Stomach (tissue), 4 donors: ENCODE measurements at regions not wholly inside any gene's neighbourhood (a gene's known extent, or its start where the extent isn't known, plus 50 kb on each side); places are given as distances from the start of the nearest gene placed in this dataset.

Experiments
- EP300 ChIP-seq: sonication (generic); formaldehyde crosslinking; IDR thresholded peaks from one replicate; pipeline ENCODE4 v1.6.1; 2017; ENCODE audit warnings: antibody characterized with exemption
- POLR2A ChIP-seq, 4 donors: fragments of 450-650 bp; IDR thresholded peaks; one replicate each; pipeline ENCODE4 v1.6.1; 2016; ENCODE audit warnings: antibody characterized with exemption in 4 of 4, control low read depth in 2 of 4, mild to moderate bottlenecking in 1 of 4, moderate library complexity in 1 of 4
- POLR2AphosphoS5 ChIP-seq, 3 donors: sonication (generic); formaldehyde crosslinking; IDR thresholded peaks; one replicate each; pipeline ENCODE4 v1.6.1; 2016; ENCODE audit warnings: antibody characterized with exemption in 3 of 3
- TF ChIP-seq, protein P1 (sequence below), 7 experiments: fragments of 450-650 bp in 4 of 7; fragments of 200-600 bp in 3 of 7; sonication (generic) in 3 of 7; IDR thresholded peaks; one replicate each; pipeline ENCODE4 v1.5.1; 2016 to 2019; ENCODE audit warnings: antibody characterized with exemption in 7 of 7, control low read depth in 2 of 7, mild to moderate bottlenecking in 1 of 7

DNA sequence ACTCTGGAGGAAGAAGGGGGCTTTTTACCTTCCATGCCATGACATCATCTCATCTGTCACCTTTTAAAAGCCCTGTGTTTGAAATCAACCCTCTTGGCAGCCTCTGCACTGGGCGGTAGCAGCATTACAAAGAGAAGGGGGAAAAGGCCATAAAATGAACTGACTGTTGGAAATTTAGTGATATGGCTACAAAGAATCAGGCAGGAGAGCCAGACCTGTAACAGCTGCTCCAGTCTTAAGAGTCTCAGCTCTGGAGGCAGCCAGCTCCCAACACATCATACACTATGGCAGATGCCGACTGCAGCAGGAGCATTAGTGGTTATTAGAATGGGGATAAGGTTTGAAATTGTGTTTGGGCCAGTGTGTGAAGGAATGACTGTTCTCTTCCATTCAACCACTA, 257.5 kb downstream of the DMAC1 start:
- TF ChIP-seq, protein P1, sequence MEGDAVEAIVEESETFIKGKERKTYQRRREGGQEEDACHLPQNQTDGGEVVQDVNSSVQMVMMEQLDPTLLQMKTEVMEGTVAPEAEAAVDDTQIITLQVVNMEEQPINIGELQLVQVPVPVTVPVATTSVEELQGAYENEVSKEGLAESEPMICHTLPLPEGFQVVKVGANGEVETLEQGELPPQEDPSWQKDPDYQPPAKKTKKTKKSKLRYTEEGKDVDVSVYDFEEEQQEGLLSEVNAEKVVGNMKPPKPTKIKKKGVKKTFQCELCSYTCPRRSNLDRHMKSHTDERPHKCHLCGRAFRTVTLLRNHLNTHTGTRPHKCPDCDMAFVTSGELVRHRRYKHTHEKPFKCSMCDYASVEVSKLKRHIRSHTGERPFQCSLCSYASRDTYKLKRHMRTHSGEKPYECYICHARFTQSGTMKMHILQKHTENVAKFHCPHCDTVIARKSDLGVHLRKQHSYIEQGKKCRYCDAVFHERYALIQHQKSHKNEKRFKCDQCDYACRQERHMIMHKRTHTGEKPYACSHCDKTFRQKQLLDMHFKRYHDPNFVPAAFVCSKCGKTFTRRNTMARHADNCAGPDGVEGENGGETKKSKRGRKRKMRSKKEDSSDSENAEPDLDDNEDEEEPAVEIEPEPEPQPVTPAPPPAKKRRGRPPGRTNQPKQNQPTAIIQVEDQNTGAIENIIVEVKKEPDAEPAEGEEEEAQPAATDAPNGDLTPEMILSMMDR (IDR thresholded peaks at IDR 0.05) = no peak
- TF ChIP-seq POLR2A (IDR thresholded peaks at IDR 0.05) (no peak), EP300 (no peak), POLR2AphosphoS5 (IDR thresholded peaks at IDR 0.05) (no peak)
